ENCODE measurements at regions not wholly inside any gene's neighbourhood (a gene's known extent, or its start where the extent isn't known, plus 50 kb on each side); places are given as distances from the start of the nearest gene placed in this dataset.
"Not testable (repeated sequence)": the region's sequence is repeated elsewhere in the genome, so short reads cannot be mapped to it uniquely, and the experiment has no call there.

DNA sequence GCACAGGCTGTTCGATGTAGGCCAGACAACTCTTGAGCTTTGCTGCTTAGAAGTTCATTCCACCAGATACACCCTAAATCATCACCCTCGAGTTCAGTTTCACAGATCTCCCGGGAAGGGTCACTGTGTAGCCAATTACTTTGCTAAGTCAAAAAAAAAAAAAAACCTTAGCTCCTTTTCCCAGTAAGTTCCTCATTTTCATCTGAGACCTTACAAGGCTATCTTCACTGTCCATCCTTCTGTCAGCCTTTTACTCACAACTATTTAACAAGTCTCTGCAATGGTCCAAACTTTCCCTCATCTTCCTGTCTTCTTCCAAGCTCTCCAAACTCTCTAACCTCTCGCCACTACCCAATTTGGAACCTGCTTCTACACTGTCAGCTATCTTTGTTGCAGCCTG, 615.9 kb upstream of the DEFB115 start:
- not testable (repeated sequence) for H3K4me1 ChIP-seq (ENCODE audit: insufficient read depth, low read length); H3K4me2 ChIP-seq (ENCODE audit: insufficient read depth, low read length); H3K4me3 ChIP-seq (ENCODE audit: low read depth in 1 of 2, low read length in 2 of 2); H3K36me3 ChIP-seq (ENCODE audit: insufficient read depth, low read length); H3K27ac ChIP-seq (ENCODE audit: low read length); H4K20me1 ChIP-seq (ENCODE audit: insufficient read depth, low read length); ATAC-seq (ENCODE audit: insufficient read depth, low read depth); DNase-seq; H2AFZ ChIP-seq (ENCODE audit: low read depth, low read length); H3K9ac ChIP-seq (ENCODE audit: low read depth, low read length); H3K79me2 ChIP-seq (ENCODE audit: insufficient read depth, low read length); H3K27me3 ChIP-seq (ENCODE audit: insufficient read depth, low read length, poor library complexity); H3K9me3 ChIP-seq (ENCODE audit: insufficient read depth, low read length, severe bottlenecking)

DNA sequence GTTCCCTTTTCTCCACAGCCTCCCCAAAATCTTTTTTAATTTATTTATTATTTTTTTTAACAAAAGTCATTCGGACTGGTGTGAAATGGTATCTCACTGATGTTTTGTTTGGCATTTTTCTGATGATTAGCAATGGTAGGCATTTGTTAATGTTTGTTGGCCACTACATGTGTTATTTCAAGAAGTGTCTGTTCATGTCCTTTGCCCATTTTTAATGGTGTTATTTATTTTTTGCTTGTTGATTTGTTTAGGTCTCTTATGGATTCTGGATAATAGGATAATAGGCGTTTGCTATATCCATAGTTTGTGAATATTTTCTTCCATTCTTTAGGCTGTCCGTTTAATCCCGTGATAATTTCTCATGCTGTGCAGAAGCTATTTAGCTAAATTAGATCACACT, 596.5 kb upstream of the DEFB115 start:
- H3K36me3 ChIP-seq (ENCODE audit: insufficient read depth, low read length); H3K79me2 ChIP-seq (ENCODE audit: insufficient read depth, low read length); H3K27me3 ChIP-seq (ENCODE audit: insufficient read depth, low read length, poor library complexity); ATAC-seq (ENCODE audit: insufficient read depth, low read depth); H4K20me1 ChIP-seq (ENCODE audit: insufficient read depth, low read length); H3K4me3 ChIP-seq (ENCODE audit: low read depth in 1 of 2, low read length in 2 of 2); DNase-seq; H3K9me3 ChIP-seq (ENCODE audit: insufficient read depth, low read length, severe bottlenecking); H3K9ac ChIP-seq (ENCODE audit: low read depth, low read length); H3K4me1 ChIP-seq (ENCODE audit: insufficient read depth, low read length); H3K4me2 ChIP-seq (ENCODE audit: insufficient read depth, low read length); H3K27ac ChIP-seq (ENCODE audit: low read length); H2AFZ ChIP-seq (ENCODE audit: low read depth, low read length): not testable (repeated sequence)

GRCh38 chr20:30668418-30668817, 589.0 kb upstream of the DEFB115 start:
- not testable (repeated sequence) for H4K20me1 ChIP-seq (ENCODE audit: insufficient read depth, low read length); H3K36me3 ChIP-seq (ENCODE audit: insufficient read depth, low read length); H3K27me3 ChIP-seq (ENCODE audit: insufficient read depth, low read length, poor library complexity); H3K79me2 ChIP-seq (ENCODE audit: insufficient read depth, low read length); H3K4me2 ChIP-seq (ENCODE audit: insufficient read depth, low read length); H2AFZ ChIP-seq (ENCODE audit: low read depth, low read length); H3K9me3 ChIP-seq (ENCODE audit: insufficient read depth, low read length, severe bottlenecking); ATAC-seq (ENCODE audit: insufficient read depth, low read depth); H3K9ac ChIP-seq (ENCODE audit: low read depth, low read length); DNase-seq; H3K4me3 ChIP-seq (ENCODE audit: low read depth in 1 of 2, low read length in 2 of 2)
- H3K27ac ChIP-seq (ENCODE audit: low read length) = peak overlapping the region; percentile 59
- peaks cover 42% of the 10 kb centered on the region for H3K4me1 ChIP-seq (ENCODE audit: insufficient read depth, low read length)

GRCh38 chr20:30669330-30670029, 588.0 kb upstream of the DEFB115 start:
- Histone ChIP-seq H3K9ac (ENCODE audit: low read depth, low read length) (peak overlapping the region; percentile 24; the same call in 1 of the 2 replicates), H3K4me1 (ENCODE audit: insufficient read depth, low read length) (peaks cover 48% of the 10 kb centered on the region), H3K4me2 (ENCODE audit: insufficient read depth, low read length) (peak overlapping the region; percentile 28; the same call in 1 of the 2 replicates), H3K27ac (ENCODE audit: low read length) (peak overlapping the region; percentile 73)
- H3K9me3 ChIP-seq (ENCODE audit: insufficient read depth, low read length, severe bottlenecking); H3K27me3 ChIP-seq (ENCODE audit: insufficient read depth, low read length, poor library complexity); ATAC-seq (ENCODE audit: insufficient read depth, low read depth); H3K79me2 ChIP-seq (ENCODE audit: insufficient read depth, low read length); H3K36me3 ChIP-seq (ENCODE audit: insufficient read depth, low read length); H2AFZ ChIP-seq (ENCODE audit: low read depth, low read length); H3K4me3 ChIP-seq (ENCODE audit: low read depth in 1 of 2, low read length in 2 of 2); H4K20me1 ChIP-seq (ENCODE audit: insufficient read depth, low read length): not testable (repeated sequence)
- DNase-seq = peak; percentile 46

DNA sequence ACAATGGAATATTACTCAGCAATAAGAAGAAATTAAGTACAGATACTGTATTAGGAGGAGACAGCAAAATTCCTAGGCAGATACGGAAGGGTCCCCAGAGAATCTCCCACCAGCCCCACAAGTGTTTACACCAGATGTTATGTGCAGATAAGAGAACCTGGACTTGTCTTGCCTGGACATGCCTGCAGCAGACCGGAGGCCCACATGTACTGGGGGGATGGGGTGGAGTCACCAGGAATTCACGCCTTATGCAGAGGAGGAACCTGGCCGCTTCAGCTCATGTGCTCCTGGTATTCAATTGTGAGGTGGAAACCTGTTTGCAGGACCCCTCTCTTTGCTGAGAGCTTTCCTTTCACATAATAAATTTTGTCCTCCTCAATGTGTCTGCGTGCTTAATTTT, 586.3 kb upstream of the DEFB115 start:
- DNase-seq; H3K4me2 ChIP-seq (ENCODE audit: insufficient read depth, low read length); H3K9me3 ChIP-seq (ENCODE audit: insufficient read depth, low read length, severe bottlenecking): not testable (repeated sequence)

DNA sequence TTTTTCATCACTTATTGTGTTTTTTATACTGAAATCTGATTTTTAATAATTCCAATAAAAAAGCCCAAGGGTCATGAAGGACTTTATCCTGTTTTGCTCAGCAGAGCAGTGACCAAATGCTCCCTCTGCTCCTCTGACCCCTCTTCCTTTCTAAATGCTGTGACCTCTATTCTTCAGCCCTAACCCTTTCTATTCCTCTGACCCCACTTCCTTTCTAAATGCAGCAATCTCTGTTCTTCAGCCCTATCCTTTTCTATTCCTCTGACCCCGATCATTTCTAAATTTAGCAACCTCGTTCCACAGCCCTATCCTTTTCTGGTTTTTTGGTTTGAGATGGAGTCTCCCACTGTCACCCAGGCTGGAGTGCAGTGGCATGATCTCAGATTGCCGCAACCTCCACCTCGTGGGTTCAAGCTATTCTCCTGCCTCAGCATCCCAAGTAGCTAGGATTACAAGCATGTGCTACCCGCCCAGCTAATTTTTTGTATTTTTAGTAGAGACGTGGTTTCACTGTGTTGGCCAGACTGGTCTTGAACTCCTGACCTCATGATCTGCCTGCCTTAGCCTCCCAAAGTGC, 581.4 kb upstream of the DEFB115 start:
- H3K4me2 ChIP-seq (ENCODE audit: insufficient read depth, low read length); ATAC-seq (ENCODE audit: insufficient read depth, low read depth); H3K9ac ChIP-seq (ENCODE audit: low read depth, low read length); H2AFZ ChIP-seq (ENCODE audit: low read depth, low read length); DNase-seq; H4K20me1 ChIP-seq (ENCODE audit: insufficient read depth, low read length); H3K36me3 ChIP-seq (ENCODE audit: insufficient read depth, low read length); H3K27ac ChIP-seq (ENCODE audit: low read length); H3K79me2 ChIP-seq (ENCODE audit: insufficient read depth, low read length); H3K9me3 ChIP-seq (ENCODE audit: insufficient read depth, low read length, severe bottlenecking); H3K4me3 ChIP-seq (ENCODE audit: low read depth in 1 of 2, low read length in 2 of 2); H3K27me3 ChIP-seq (ENCODE audit: insufficient read depth, low read length, poor library complexity): not testable (repeated sequence)
- H3K4me1 ChIP-seq (ENCODE audit: insufficient read depth, low read length) = peaks cover 11% of the 10 kb centered on the region; the same call in 1 of the 2 replicates

More for the DNA sequence above, 586.3 kb upstream of the DEFB115 start:
- H3K9ac ChIP-seq (ENCODE audit: low read depth, low read length); H4K20me1 ChIP-seq (ENCODE audit: insufficient read depth, low read length); ATAC-seq (ENCODE audit: insufficient read depth, low read depth); H3K27ac ChIP-seq (ENCODE audit: low read length); H3K36me3 ChIP-seq (ENCODE audit: insufficient read depth, low read length); H3K79me2 ChIP-seq (ENCODE audit: insufficient read depth, low read length); H2AFZ ChIP-seq (ENCODE audit: low read depth, low read length); H3K4me3 ChIP-seq (ENCODE audit: low read depth in 1 of 2, low read length in 2 of 2); H3K27me3 ChIP-seq (ENCODE audit: insufficient read depth, low read length, poor library complexity): not testable (repeated sequence)
- peaks cover 48% of the 10 kb centered on the region for H3K4me1 ChIP-seq (ENCODE audit: insufficient read depth, low read length)

GRCh38 chr20:30682236-30682635, 575.2 kb upstream of the DEFB115 start:
- DNase-seq; H3K9ac ChIP-seq (ENCODE audit: low read depth, low read length): not testable (repeated sequence)

GRCh38 chr20:30712861-30713260, 544.6 kb upstream of the DEFB115 start:
- ATAC-seq (ENCODE audit: insufficient read depth, low read depth); H3K79me2 ChIP-seq (ENCODE audit: insufficient read depth, low read length); H3K9me3 ChIP-seq (ENCODE audit: insufficient read depth, low read length, severe bottlenecking); H3K9ac ChIP-seq (ENCODE audit: low read depth, low read length); H3K4me1 ChIP-seq (ENCODE audit: insufficient read depth, low read length); H3K36me3 ChIP-seq (ENCODE audit: insufficient read depth, low read length); H3K27ac ChIP-seq (ENCODE audit: low read length); DNase-seq; H3K4me2 ChIP-seq (ENCODE audit: insufficient read depth, low read length); H2AFZ ChIP-seq (ENCODE audit: low read depth, low read length); H4K20me1 ChIP-seq (ENCODE audit: insufficient read depth, low read length); H3K4me3 ChIP-seq (ENCODE audit: low read depth in 1 of 2, low read length in 2 of 2); H3K27me3 ChIP-seq (ENCODE audit: insufficient read depth, low read length, poor library complexity): not testable (repeated sequence)

More at GRCh38 chr20:30682236-30682635, 575.2 kb upstream of the DEFB115 start:
- not testable (repeated sequence) for H4K20me1 ChIP-seq (ENCODE audit: insufficient read depth, low read length); H3K4me2 ChIP-seq (ENCODE audit: insufficient read depth, low read length); H3K27me3 ChIP-seq (ENCODE audit: insufficient read depth, low read length, poor library complexity); H3K4me1 ChIP-seq (ENCODE audit: insufficient read depth, low read length); H3K27ac ChIP-seq (ENCODE audit: low read length); H3K79me2 ChIP-seq (ENCODE audit: insufficient read depth, low read length); H2AFZ ChIP-seq (ENCODE audit: low read depth, low read length); H3K36me3 ChIP-seq (ENCODE audit: insufficient read depth, low read length); ATAC-seq (ENCODE audit: insufficient read depth, low read depth); H3K4me3 ChIP-seq (ENCODE audit: low read depth in 1 of 2, low read length in 2 of 2); H3K9me3 ChIP-seq (ENCODE audit: insufficient read depth, low read length, severe bottlenecking)

All from DND-41 (cell line).